ENCODE measurements at regions not wholly inside any gene's neighbourhood (a gene's known extent, or its start where the extent isn't known, plus 50 kb on each side); places are given as distances from the start of the nearest gene placed in this dataset.

- intact Hi-C loops (cut with micrococcal nuclease) = no loop called here
These were observed 69.9 kb upstream of the KLF7 start for GRCh38 chr2:207235621-207236020.

- intact Hi-C loops (cut with micrococcal nuclease) = no loop called here
These were observed 70.6 kb upstream of the KLF7 start for GRCh38 chr2:207236156-207236935.

- intact Hi-C loops (cut with micrococcal nuclease) = no loop called here
These were observed 73.3 kb upstream of the KLF7 start for GRCh38 chr2:207238831-207239701.

- intact Hi-C loops (cut with micrococcal nuclease) = loop anchor here (1.0 to 5.0 kb wide), 6 partner anchors 10 to 258 kb away; no protein-coding TSS in a partner anchor
These were observed 74.2 kb upstream of the KLF7 start for GRCh38 chr2:207239754-207240494.

- intact Hi-C loops (cut with micrococcal nuclease) = loop anchor here (1.0 to 5.0 kb wide), 7 partner anchors 10 to 258 kb away; no protein-coding TSS in a partner anchor
These were observed 74.9 kb upstream of the KLF7 start for GRCh38 chr2:207240649-207241048.

GRCh38 chr2:207241198-207241597 is 75.5 kb upstream of the KLF7 start:
- intact Hi-C loops (cut with micrococcal nuclease) = loop anchor here (1.0 to 5.0 kb wide), 5 partner anchors 18 to 259 kb away; no protein-coding TSS in a partner anchor

GRCh38 chr2:207243601-207244000 is 77.9 kb upstream of the KLF7 start:
- intact Hi-C loops (cut with micrococcal nuclease) = loop anchor here (5.0 kb wide), 1 partner anchor 261 kb away; no protein-coding TSS in a partner anchor

GRCh38 chr2:207244971-207245925 is 79.5 kb upstream of the KLF7 start:
- intact Hi-C loops (cut with micrococcal nuclease) = loop anchor here (5.0 kb wide), 1 partner anchor 263 kb away; no protein-coding TSS in a partner anchor

- intact Hi-C loops (cut with micrococcal nuclease) = no loop called here
These were observed 83.1 kb upstream of the KLF7 start for GRCh38 chr2:207248702-207249377.

- intact Hi-C loops (cut with micrococcal nuclease) = no loop called here
These were observed 85.3 kb upstream of the KLF7 start for GRCh38 chr2:207251022-207251421.

- intact Hi-C loops (cut with micrococcal nuclease) = no loop called here
These were observed 85.9 kb upstream of the KLF7 start for GRCh38 chr2:207251573-207252192.

- intact Hi-C loops (cut with micrococcal nuclease) = no loop called here
These were observed 86.7 kb upstream of the KLF7 start for GRCh38 chr2:207252416-207252815.

- intact Hi-C loops (cut with micrococcal nuclease) = no loop called here
These were observed 87.4 kb upstream of the KLF7 start for GRCh38 chr2:207252979-207253645.

- intact Hi-C loops (cut with micrococcal nuclease) = no loop called here
These were observed 88.1 kb upstream of the KLF7 start for GRCh38 chr2:207253666-207254345.

GRCh38 chr2:207254591-207255464 is 89.1 kb upstream of the KLF7 start:
- intact Hi-C loops (cut with micrococcal nuclease) = no loop called here

- intact Hi-C loops (cut with micrococcal nuclease) = no loop called here
These were observed 90.1 kb upstream of the KLF7 start for GRCh38 chr2:207255565-207256470.
